PC-9 (cell line): ENCODE measurements at regions not wholly inside any gene's neighbourhood (a gene's known extent, or its start where the extent isn't known, plus 50 kb on each side); places are given as distances from the start of the nearest gene placed in this dataset.

Experiments
- BruUV-seq: library from RNA; stranded (reverse); fragments of 400-500 nt; replicated peaks from 2 replicates; lab custom pipeline; 2021; lab: Mats Ljungman, UMichigan
- CTCF ChIA-PET: fragments of 300-600 bp; sonication (Branson Sonifier 250); formaldehyde crosslinking; loops from one replicate; lab custom pipeline; 2022; ENCODE audit warnings: antibody characterized with exemption; lab: Charles Lee
- POLR2A ChIA-PET: fragments of 300-600 bp; sonication (Branson Sonifier 250); formaldehyde crosslinking; loops from one replicate; lab custom pipeline; 2022; ENCODE audit warnings: antibody characterized with exemption; ENCODE audit not compliant: unreplicated experiment; lab: Charles Lee
- DNase-seq, 2 experiments: peaks; one replicate each; pipeline versions ENCODE4 v3.0.0 to v3.0.0-alpha.2; 2015 to 2022; ENCODE audit warnings: mixed read lengths in 1 of 2
- H2AFZ ChIP-seq: fragments of 200-600 bp; sonication (generic); 2 replicates; pipeline ENCODE4 v1.8.1; 2017; ENCODE audit warnings: antibody characterized with exemption
- H3F3A ChIP-seq: fragments of 200-600 bp; sonication (generic); 2 replicates; pipeline ENCODE4 v1.8.1; 2017; ENCODE audit warnings: antibody characterized with exemption, mild to moderate bottlenecking, low read depth; ENCODE audit not compliant: insufficient read depth
- H3K27ac ChIP-seq: fragments of 200-600 bp; sonication (generic); 2 replicates; pipeline ENCODE4 v1.6.1; 2016; ENCODE audit warnings: mixed run types
- H3K27me3 ChIP-seq: fragments of 200-600 bp; sonication (generic); 2 replicates; pipeline ENCODE4 v1.6.1; 2016; ENCODE audit warnings: low read depth, mixed run types; ENCODE audit not compliant: insufficient read depth
- H3K36me3 ChIP-seq: fragments of 200-600 bp; sonication (generic); 2 replicates; pipeline ENCODE4 v1.6.1; 2016; ENCODE audit warnings: low read depth, mixed run types
- H3K4me1 ChIP-seq: fragments of 200-600 bp; sonication (generic); replicated peaks from 2 replicates; pipeline ENCODE4 v1.6.1; 2016; ENCODE audit warnings: mixed run types; ENCODE audit not compliant: insufficient read depth
- H3K4me2 ChIP-seq: fragments of 200-600 bp; sonication (generic); 2 replicates; pipeline ENCODE4 v1.6.1; 2017; ENCODE audit warnings: mixed run types
- H3K4me3 ChIP-seq: fragments of 200-600 bp; sonication (generic); 2 replicates; pipeline ENCODE4 v1.6.1; 2016; ENCODE audit warnings: mixed run types
- H3K79me2 ChIP-seq: fragments of 200-600 bp; sonication (generic); 2 replicates; pipeline ENCODE4 v1.6.1; 2017; ENCODE audit warnings: low read depth, mixed run types
- H3K9me2 ChIP-seq: fragments of 200-600 bp; sonication (generic); 2 replicates; pipeline ENCODE4 v1.8.1; 2017; ENCODE audit warnings: mild to moderate bottlenecking; ENCODE audit not compliant: insufficient read depth
- H3K9me3 ChIP-seq: fragments of 200-600 bp; sonication (generic); 2 replicates; pipeline ENCODE4 v1.8.1; 2016; ENCODE audit warnings: low read depth; ENCODE audit not compliant: insufficient read depth
- H4K20me1 ChIP-seq: fragments of 200-600 bp; sonication (generic); 2 replicates; pipeline ENCODE4 v1.8.1; 2017; ENCODE audit not compliant: insufficient read depth
- CTCF ChIP-seq: fragments of 200-600 bp; sonication (generic); conservative IDR thresholded peaks from 2 replicates; pipeline ENCODE4 v1.6.1; 2017; ENCODE audit warnings: mixed run types, antibody characterized with exemption, mild to moderate bottlenecking, moderate library complexity
- EZH2 ChIP-seq: fragments of 200-600 bp; sonication (generic); IDR thresholded peaks from 2 replicates; pipeline ENCODE4 v1.8.0; 2017; ENCODE audit warnings: antibody characterized with exemption, low read depth
- intact Hi-C: fragments of 100-400 bp; cut with micrococcal nuclease; formaldehyde crosslinking; loops from one replicate; pipeline ENCODE4 v1.10.0; 2022; ENCODE audit not compliant: unreplicated experiment

- Histone ChIP-seq H4K20me1 (no peaks in the 10 kb centered on the region), H3F3A (no peaks in the 10 kb centered on the region), H3K79me2 (no peaks in the 10 kb centered on the region), H3K9me2 (no peaks in the 10 kb centered on the region), H3K27me3 (no peaks in the 10 kb centered on the region), H3K27ac (no peak overlapping the region), H3K9me3 (no peaks in the 10 kb centered on the region), H3K36me3 (no peaks in the 10 kb centered on the region), H2AFZ (no peak overlapping the region), H3K4me1 (no peaks in the 10 kb centered on the region), H3K4me3 (no peak overlapping the region), H3K4me2 (no peak overlapping the region)
- intact Hi-C loops: no loop called here
- ChIA-PET POLR2A (no interaction called here), CTCF (no interaction called here)
- TF ChIP-seq CTCF (no peak), EZH2 (no peak)
- BruUV-seq: no TSS peak
- DNase-seq: no peak
These were observed 664.3 kb upstream of the TENM3 start for GRCh38 chr4:181578911-181579310.

GRCh38 chr4:181579486-181579885 is 663.7 kb upstream of the TENM3 start:
- H3K36me3 ChIP-seq: no peaks in the 10 kb centered on the region
- intact Hi-C loops: no loop called here
- H3K4me3 ChIP-seq: no peak overlapping the region
- no peak overlapping the region for H3K27ac ChIP-seq
- no peak for TF ChIP-seq CTCF
- no peak for TF ChIP-seq EZH2
- ChIA-PET CTCF (no interaction called here), POLR2A (no interaction called here)
- H3F3A ChIP-seq: no peaks in the 10 kb centered on the region
- H3K9me2 ChIP-seq: no peaks in the 10 kb centered on the region
- H3K27me3 ChIP-seq: no peaks in the 10 kb centered on the region
- H4K20me1 ChIP-seq: no peaks in the 10 kb centered on the region
- DNase-seq: no peak
- H3K4me2 ChIP-seq: no peak overlapping the region
- BruUV-seq: no TSS peak
- H3K79me2 ChIP-seq: no peaks in the 10 kb centered on the region
- H3K4me1 ChIP-seq: no peaks in the 10 kb centered on the region
- no peak overlapping the region for H2AFZ ChIP-seq
- no peaks in the 10 kb centered on the region for H3K9me3 ChIP-seq

- Histone ChIP-seq H3F3A (no peaks in the 10 kb centered on the region), H4K20me1 (no peaks in the 10 kb centered on the region), H3K36me3 (no peaks in the 10 kb centered on the region), H3K4me1 (no peaks in the 10 kb centered on the region), H2AFZ (no peak overlapping the region), H3K9me3 (no peaks in the 10 kb centered on the region), H3K27ac (no peak overlapping the region), H3K4me2 (no peak overlapping the region), H3K9me2 (no peaks in the 10 kb centered on the region), H3K27me3 (0 out of 2 replicates have a peak, but pooled peaks cover 2% of the 10 kb centered on the region), H3K4me3 (no peak overlapping the region), H3K79me2 (no peaks in the 10 kb centered on the region)
- no TSS peak for BruUV-seq
- ChIA-PET POLR2A (no interaction called here), CTCF (no interaction called here)
- TF ChIP-seq EZH2 (no peak), CTCF (no peak)
- no peak for DNase-seq
- intact Hi-C loops: no loop called here
These were observed 661.2 kb upstream of the TENM3 start for GRCh38 chr4:181581983-181582382.
